DND-41 (cell line): ENCODE measurements at regions not wholly inside any gene's neighbourhood (a gene's known extent, or its start where the extent isn't known, plus 50 kb on each side); places are given as distances from the start of the nearest gene placed in this dataset.

Experiments used
- ATAC-seq: fragments of 200-7000 bp; cut with Tn5 transposase; 3 replicates; pipeline ENCODE4 v1.9.1; 2021; ENCODE audit warnings: low read depth; ENCODE audit not compliant: insufficient read depth
- DNase-seq: peaks from one replicate; pipeline ENCODE4 v3.0.0-alpha.2; 2020
- H2AFZ ChIP-seq: 2 replicates; pipeline ENCODE4 v1.6.0; 2012; ENCODE audit warnings: low read depth, low read length
- H3K27ac ChIP-seq: 2 replicates; pipeline ENCODE4 v1.5.1; 2012; ENCODE audit warnings: low read length, inconsistent platforms
- H3K27me3 ChIP-seq: fragments of 200-600 bp; sonication (generic); 2 replicates; pipeline ENCODE4 v1.6.0; 2012; ENCODE audit warnings: low read length, mild to moderate bottlenecking, inconsistent platforms; ENCODE audit not compliant: insufficient read depth, poor library complexity
- H3K36me3 ChIP-seq: 2 replicates; pipeline ENCODE4 v1.5.1; 2012; ENCODE audit warnings: low read length, inconsistent platforms; ENCODE audit not compliant: insufficient read depth
- H3K4me1 ChIP-seq: 2 replicates; pipeline ENCODE4 v1.5.1; 2012; ENCODE audit warnings: mild to moderate bottlenecking, low read length; ENCODE audit not compliant: insufficient read depth
- H3K4me2 ChIP-seq: 2 replicates; pipeline ENCODE4 v1.6.0; 2012; ENCODE audit warnings: mild to moderate bottlenecking, moderate library complexity, low read length, inconsistent platforms; ENCODE audit not compliant: insufficient read depth
- H3K4me3 ChIP-seq, 2 experiments: fragments of 200-600 bp in 1 of 2; shearing (Covaris generic) in 1 of 2; 2 replicates each; pipeline ENCODE4 v1.5.1; 2012 to 2016; ENCODE audit warnings: inconsistent platforms in 2 of 2, low read length in 2 of 2, mild to moderate bottlenecking in 2 of 2, low read depth in 1 of 2, moderate library complexity in 1 of 2
- H3K79me2 ChIP-seq: 2 replicates; pipeline ENCODE4 v1.6.0; 2012; ENCODE audit warnings: low read length, inconsistent platforms; ENCODE audit not compliant: insufficient read depth
- H3K9ac ChIP-seq: 2 replicates; pipeline ENCODE4 v1.6.0; 2012; ENCODE audit warnings: low read depth, mild to moderate bottlenecking, inconsistent platforms, low read length, moderate library complexity
- H3K9me3 ChIP-seq: 2 replicates; pipeline ENCODE4 v1.5.1; 2012; ENCODE audit warnings: low read length, moderate library complexity, mild to moderate bottlenecking, inconsistent platforms; ENCODE audit not compliant: insufficient read depth, severe bottlenecking
- H4K20me1 ChIP-seq: 2 replicates; pipeline ENCODE4 v1.6.0; 2012; ENCODE audit warnings: low read length; ENCODE audit not compliant: insufficient read depth
- CTCF ChIP-seq: IDR thresholded peaks from 2 replicates; pipeline ENCODE4 v1.5.1; 2012; ENCODE audit warnings: borderline replicate concordance, low read length, moderate library complexity, mild to moderate bottlenecking; ENCODE audit not compliant: poor library complexity, severe bottlenecking; ENCODE audit errors: extremely low read depth
- EZH2 ChIP-seq: IDR thresholded peaks from 3 replicates; pipeline ENCODE4 v1.6.1; 2012; ENCODE audit warnings: borderline replicate concordance, low read depth, mild to moderate bottlenecking, moderate library complexity, low read length, inconsistent platforms; ENCODE audit not compliant: severe bottlenecking

- no peaks in the 10 kb centered on the region for H3K27me3 ChIP-seq
- no peak overlapping the region for H3K27ac ChIP-seq
- no peak overlapping the region for H3K9ac ChIP-seq
- H3K36me3 ChIP-seq = no peaks in the 10 kb centered on the region
- H3K9me3 ChIP-seq = no peaks in the 10 kb centered on the region
- no peak overlapping the region for H3K4me3 ChIP-seq
- no peak overlapping the region for H3K4me2 ChIP-seq
- H4K20me1 ChIP-seq = no peaks in the 10 kb centered on the region
- H3K4me1 ChIP-seq = no peaks in the 10 kb centered on the region
- H3K79me2 ChIP-seq = no peaks in the 10 kb centered on the region
- DNase-seq = no peak
- ATAC-seq = no peak
- TF ChIP-seq CTCF = no peak
- TF ChIP-seq EZH2 = no peak
- H2AFZ ChIP-seq = no peak overlapping the region
Observed at GRCh38 chr4:63218856-63219255, 1190.4 kb downstream of the TECRL start.

- TF ChIP-seq CTCF = no peak
- TF ChIP-seq EZH2 = no peak
- H3K4me3 ChIP-seq = no peak overlapping the region
- no peaks in the 10 kb centered on the region for H3K36me3 ChIP-seq
- DNase-seq (no peak), ATAC-seq (no peak)
- H3K4me1 ChIP-seq = no peaks in the 10 kb centered on the region
- H3K9me3 ChIP-seq = no peaks in the 10 kb centered on the region
- H3K79me2 ChIP-seq = no peaks in the 10 kb centered on the region
- H3K27ac ChIP-seq = no peak overlapping the region
- H3K27me3 ChIP-seq = no peaks in the 10 kb centered on the region
- no peaks in the 10 kb centered on the region for H4K20me1 ChIP-seq
- H3K4me2 ChIP-seq = no peak overlapping the region
- H2AFZ ChIP-seq = no peak overlapping the region
- H3K9ac ChIP-seq = no peak overlapping the region
Observed at GRCh38 chr4:63214076-63214475, 1195.2 kb downstream of the TECRL start.

GRCh38 chr4:63211776-63212479, 1197.3 kb downstream of the TECRL start:
- no peaks in the 10 kb centered on the region for H3K4me1 ChIP-seq
- no peaks in the 10 kb centered on the region for H3K27me3 ChIP-seq
- H4K20me1 ChIP-seq = no peaks in the 10 kb centered on the region
- H3K27ac ChIP-seq = no peak overlapping the region
- ATAC-seq = no peak
- no peaks in the 10 kb centered on the region for H3K36me3 ChIP-seq
- H3K9me3 ChIP-seq = no peaks in the 10 kb centered on the region
- no peak overlapping the region for H2AFZ ChIP-seq
- TF ChIP-seq EZH2 (no peak), CTCF (no peak)
- no peak overlapping the region for H3K4me2 ChIP-seq
- DNase-seq = no peak
- H3K4me3 ChIP-seq = no peak overlapping the region
- no peak overlapping the region for H3K9ac ChIP-seq
- H3K79me2 ChIP-seq = no peaks in the 10 kb centered on the region
